ENCODE measurements at regions not wholly inside any gene's neighbourhood (a gene's known extent, or its start where the extent isn't known, plus 50 kb on each side); places are given as distances from the start of the nearest gene placed in this dataset.
A peak's percentile ranks its signal among the peaks of the same experiment; 100 is the strongest.

DNA sequence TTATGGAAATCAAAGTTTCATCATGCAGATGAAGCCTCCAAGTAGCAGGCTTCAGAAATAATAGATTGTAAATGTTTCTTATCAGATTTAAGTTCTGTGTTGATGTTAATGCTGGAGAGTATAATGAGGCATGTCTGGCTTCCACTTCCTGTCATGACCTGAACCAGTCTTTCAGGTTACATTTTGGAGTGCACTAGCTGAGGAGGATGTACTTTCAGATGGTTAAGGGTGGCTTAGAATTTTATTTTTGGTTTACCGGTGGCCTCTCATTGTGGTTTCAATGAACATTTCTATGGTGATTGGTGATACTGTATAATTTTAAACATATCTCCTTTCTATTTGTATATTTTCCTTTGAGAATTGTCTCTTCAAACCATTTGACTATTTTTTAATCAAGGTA lies 890.4 kb downstream of the SH3BGRL start:
- no peak for DNase-seq

- DNase-seq: no peak
Observed at GRCh38 chrX:82125103-82125502, 923.2 kb downstream of the SH3BGRL start.

DNA sequence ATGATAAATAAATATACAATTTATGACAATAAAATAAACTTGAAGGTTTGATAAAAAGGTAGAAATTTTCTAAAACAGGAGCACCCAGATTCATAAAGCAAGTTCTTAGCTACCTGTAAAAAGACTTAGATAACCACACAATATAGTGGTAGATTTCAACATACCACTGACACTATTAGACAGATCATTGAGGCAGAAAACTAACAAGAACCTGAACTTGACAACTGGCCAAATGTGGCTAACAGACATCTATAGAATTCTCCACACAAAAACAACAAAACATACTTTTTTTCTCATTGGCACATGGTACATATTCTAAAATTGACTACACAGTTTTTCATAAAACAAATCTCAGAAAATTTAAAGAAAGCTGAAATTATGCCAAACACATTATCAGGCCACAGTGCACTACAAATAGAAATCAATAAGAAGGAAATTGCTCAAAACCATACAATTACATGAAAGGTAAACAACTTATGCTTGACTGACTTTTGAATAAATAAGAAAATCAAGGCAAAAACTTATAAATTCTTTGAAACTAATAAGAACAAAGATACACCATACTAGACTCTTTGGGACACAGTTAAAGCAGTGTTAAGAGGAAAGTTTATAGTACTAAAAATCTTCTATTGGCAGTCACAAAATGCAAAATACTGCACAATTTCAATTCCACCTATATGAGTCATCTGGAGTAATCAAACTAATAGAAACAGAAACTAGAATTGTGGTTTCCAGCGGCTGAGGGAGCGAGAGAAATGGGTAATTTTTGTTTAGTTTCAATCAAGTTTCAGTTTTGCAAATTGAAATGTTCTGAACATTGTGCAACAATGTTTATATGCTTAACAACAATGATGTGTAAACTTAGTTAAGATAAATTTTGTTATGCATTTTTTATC lies 925.6 kb downstream of the SH3BGRL start:
- DNase-seq: no peak

- DNase-seq: no peak
Observed at GRCh38 chrX:82134378-82134777, 932.5 kb downstream of the SH3BGRL start.

GRCh38 chrX:82141942-82142341 lies 940.0 kb downstream of the SH3BGRL start:
- DNase-seq: no peak

GRCh38 chrX:82161195-82161594 lies 959.3 kb downstream of the SH3BGRL start:
- no peak for DNase-seq

GRCh38 chrX:82163701-82164100 lies 961.8 kb downstream of the SH3BGRL start:
- DNase-seq: no peak

- no peak for DNase-seq
Observed at GRCh38 chrX:82196866-82197265, 995.0 kb downstream of the SH3BGRL start.

DNA sequence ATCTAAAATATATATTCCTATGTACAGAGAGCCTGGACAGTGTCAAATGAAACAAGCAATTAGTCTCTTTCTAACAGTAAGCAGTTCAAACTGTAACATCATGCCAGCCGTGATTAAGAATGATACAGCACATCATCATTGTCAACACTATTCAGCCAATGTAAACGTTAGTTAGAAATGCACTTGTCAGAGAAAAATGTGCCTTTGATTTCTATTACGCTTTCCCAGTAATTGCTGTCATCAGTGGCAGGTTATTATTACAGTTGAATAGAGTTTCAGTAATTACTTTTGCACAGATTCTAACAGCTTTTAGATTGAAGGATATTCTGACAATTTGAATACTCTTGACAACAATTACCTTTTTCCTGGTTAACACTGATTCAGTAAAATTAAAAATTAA lies 1007.1 kb downstream of the SH3BGRL start:
- DNase-seq: no peak

- peak; percentile 17 for DNase-seq
Observed at GRCh38 chrX:82218361-82218760, 1016.5 kb downstream of the SH3BGRL start.

DNA sequence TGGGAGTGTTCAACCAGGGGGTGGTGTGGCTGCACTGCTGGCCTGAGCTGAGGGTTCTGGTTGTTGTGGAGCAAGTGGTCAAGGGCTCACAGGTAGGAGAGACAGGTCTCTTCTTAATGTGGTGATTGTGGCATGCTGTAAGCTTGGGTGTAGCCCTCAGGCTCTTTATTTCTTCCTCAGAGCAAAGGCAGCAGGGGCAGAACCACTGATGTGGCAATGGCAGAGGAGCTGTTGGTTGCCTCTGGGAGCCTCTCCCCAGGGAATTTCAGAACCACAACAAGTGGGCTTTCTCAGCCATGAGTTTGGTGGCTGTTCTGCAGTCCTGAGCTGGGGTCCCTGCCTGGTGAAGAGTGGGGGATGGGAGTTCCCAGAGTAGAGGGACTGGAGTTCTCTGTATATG lies 1017.2 kb downstream of the SH3BGRL start:
- no peak for DNase-seq

DNA sequence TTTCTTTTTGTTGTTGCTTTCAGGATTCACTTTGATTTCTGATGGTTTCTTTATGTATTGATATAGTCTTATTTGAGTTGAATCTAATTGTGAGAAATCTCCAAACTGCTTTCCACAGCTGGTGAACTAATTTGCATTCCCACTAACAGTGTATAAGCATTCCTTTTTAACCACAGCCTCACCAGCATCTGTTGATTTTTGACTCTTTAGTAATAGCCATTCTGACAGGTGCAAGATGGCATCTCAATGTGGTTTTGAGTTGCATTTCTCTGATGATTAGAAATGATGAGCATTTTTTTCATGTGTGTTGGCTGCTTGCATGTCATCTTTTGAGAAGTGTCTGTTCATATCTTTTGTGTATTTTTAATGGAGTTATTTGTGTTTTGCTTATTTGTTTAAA lies 1023.1 kb downstream of the SH3BGRL start:
- no peak for DNase-seq

- DNase-seq: no peak
Observed at GRCh38 chrX:82230013-82230412, 1028.1 kb downstream of the SH3BGRL start.

GRCh38 chrX:82232679-82233078 lies 1030.8 kb downstream of the SH3BGRL start:
- DNase-seq: no peak

DNA sequence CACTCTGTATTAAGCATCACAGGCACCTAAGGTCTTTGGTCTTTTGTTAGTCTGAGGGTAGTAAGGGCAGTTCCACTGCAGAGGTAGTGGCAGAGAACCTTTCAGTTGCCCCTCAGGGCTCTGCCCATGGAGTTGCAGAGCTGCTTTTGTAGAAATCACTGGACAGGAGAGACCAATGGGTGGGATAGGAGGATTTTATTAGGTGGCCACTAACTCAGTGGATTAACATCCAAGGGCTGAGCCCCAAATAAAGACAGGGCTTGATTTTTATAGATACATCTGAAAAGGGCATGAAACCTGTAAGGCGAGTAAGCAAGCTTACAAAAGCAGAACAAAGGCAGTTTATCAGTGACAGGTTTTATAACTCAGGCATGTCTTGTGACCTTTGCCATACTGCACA lies 1035.4 kb downstream of the SH3BGRL start:
- no peak for DNase-seq
